ENCODE measurements at regions not wholly inside any gene's neighbourhood (a gene's known extent, or its start where the extent isn't known, plus 50 kb on each side); places are given as distances from the start of the nearest gene placed in this dataset.
A peak's percentile ranks its signal among the peaks of the same experiment; 100 is the strongest.

DNA sequence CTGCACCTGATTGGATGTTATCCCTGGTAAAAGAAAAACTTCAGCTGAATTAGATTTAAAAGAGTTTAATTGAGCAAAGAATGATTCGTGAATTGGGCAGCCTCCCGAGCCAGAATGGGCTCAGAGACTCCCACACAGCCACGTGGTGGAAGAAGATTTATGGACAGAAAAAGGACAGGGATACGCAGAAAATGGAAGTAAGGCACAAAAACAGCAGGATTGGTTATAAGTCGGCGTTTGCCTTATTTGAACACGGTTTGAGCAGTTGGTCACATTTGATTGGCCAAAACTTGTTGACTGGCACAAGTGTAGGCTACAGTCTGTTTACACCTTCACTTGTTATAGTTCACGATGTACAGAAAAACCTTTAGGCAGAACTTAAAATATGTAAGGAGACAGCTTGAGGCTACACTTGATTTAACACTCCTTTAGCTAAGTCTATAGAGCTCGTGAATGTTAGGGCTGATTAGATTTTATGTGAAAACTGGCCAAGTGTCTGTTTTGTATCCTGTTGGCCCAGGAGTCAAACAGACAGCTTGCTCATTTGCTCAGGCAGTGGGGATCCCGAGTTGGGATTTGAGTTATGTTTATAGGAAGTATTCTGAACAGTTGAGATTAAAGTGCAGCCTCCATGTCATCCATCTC lies 119.5 kb upstream of the SHISA6 start:
- TF ChIP-seq POLR2A (IDR thresholded peaks at IDR 0.05), result no peak
- TF ChIP-seq, protein P1, sequence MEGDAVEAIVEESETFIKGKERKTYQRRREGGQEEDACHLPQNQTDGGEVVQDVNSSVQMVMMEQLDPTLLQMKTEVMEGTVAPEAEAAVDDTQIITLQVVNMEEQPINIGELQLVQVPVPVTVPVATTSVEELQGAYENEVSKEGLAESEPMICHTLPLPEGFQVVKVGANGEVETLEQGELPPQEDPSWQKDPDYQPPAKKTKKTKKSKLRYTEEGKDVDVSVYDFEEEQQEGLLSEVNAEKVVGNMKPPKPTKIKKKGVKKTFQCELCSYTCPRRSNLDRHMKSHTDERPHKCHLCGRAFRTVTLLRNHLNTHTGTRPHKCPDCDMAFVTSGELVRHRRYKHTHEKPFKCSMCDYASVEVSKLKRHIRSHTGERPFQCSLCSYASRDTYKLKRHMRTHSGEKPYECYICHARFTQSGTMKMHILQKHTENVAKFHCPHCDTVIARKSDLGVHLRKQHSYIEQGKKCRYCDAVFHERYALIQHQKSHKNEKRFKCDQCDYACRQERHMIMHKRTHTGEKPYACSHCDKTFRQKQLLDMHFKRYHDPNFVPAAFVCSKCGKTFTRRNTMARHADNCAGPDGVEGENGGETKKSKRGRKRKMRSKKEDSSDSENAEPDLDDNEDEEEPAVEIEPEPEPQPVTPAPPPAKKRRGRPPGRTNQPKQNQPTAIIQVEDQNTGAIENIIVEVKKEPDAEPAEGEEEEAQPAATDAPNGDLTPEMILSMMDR (IDR thresholded peaks at IDR 0.05), result no peak
- WGBS, 2 donors, result 69 to 76% methylated on average over 10 of the region's 10 CpGs
- Histone ChIP-seq H3K4me1 (peaks cover 0 to 6% of the 10 kb centered on the region in 2 donors), H3K27ac (no peak overlapping the region), H3K4me3 (replicated peaks in 1 of 3) (no peak overlapping the region), H3K36me3 (no peaks in the 10 kb centered on the region), H3K9me3 (no peaks in the 10 kb centered on the region), H3K27me3 (no peaks in the 10 kb centered on the region)
- intact Hi-C loops (cut with DNase I), result no loop called here
- no peak for DNase-seq

GRCh38 chr17:11109106-11109505 lies 131.9 kb upstream of the SHISA6 start:
- H3K36me3 ChIP-seq, result no peaks in the 10 kb centered on the region
- H3K4me3 ChIP-seq (replicated peaks in 1 of 3), result no peak overlapping the region
- WGBS, 2 donors, result 33% methylated on average over 4 of the region's 4 CpGs
- TF ChIP-seq, protein P1 (IDR thresholded peaks at IDR 0.05), result no peak
- TF ChIP-seq POLR2A (IDR thresholded peaks at IDR 0.05), result no peak
- DNase-seq, result peak in 1 of 2 donors; percentile 1
- no peaks in the 10 kb centered on the region for H3K9me3 ChIP-seq
- H3K27me3 ChIP-seq, result no peaks in the 10 kb centered on the region
- no peak overlapping the region for H3K27ac ChIP-seq
- H3K4me1 ChIP-seq, result no peaks in the 10 kb centered on the region
- intact Hi-C loops (cut with DNase I), result no loop called here

DNA sequence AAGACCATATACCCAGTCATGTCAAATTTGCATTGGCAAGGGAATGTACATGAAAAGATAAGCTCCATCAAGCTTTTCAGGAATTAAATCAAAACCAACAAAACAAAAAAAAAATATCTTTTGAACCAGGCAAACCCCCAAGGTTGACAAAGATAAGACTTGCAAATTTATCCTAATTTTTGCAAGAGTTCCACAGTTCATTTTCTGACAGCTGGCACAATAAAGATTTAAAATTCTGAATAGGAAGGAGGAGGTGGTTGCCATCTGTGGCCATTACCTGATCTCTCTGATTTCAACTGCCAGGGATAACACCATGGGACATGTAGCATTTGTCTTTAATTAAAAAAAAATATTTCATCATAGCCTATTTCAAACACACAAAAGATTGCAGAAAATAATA lies 135.9 kb upstream of the SHISA6 start:
- intact Hi-C loops (cut with DNase I), result no loop called here
- TF ChIP-seq, protein P1 (IDR thresholded peaks at IDR 0.05), result no peak
- no peak for TF ChIP-seq POLR2A (IDR thresholded peaks at IDR 0.05)
- H3K9me3 ChIP-seq, result no peaks in the 10 kb centered on the region

GRCh38 chr17:11097121-11097520 lies 143.9 kb upstream of the SHISA6 start:
- TF ChIP-seq, protein P1 (IDR thresholded peaks at IDR 0.05), result no peak
- no peak for TF ChIP-seq POLR2A (IDR thresholded peaks at IDR 0.05)
- no peaks in the 10 kb centered on the region for H3K27me3 ChIP-seq
- 69 to 73% methylated on average over 3 of the region's 3 CpGs for WGBS, 2 donors
- H3K9me3 ChIP-seq, result no peaks in the 10 kb centered on the region
- no peak overlapping the region for H3K4me3 ChIP-seq (replicated peaks in 1 of 3)
- H3K27ac ChIP-seq, result no peak overlapping the region
- H3K4me1 ChIP-seq, result no peaks in the 10 kb centered on the region
- no peaks in the 10 kb centered on the region for H3K36me3 ChIP-seq
- DNase-seq, result no peak
- intact Hi-C loops (cut with DNase I), result no loop called here

More for the DNA sequence above, 135.9 kb upstream of the SHISA6 start:
- Histone ChIP-seq H3K36me3 (no peaks in the 10 kb centered on the region), H3K27me3 (no peaks in the 10 kb centered on the region), H3K4me1 (no peaks in the 10 kb centered on the region), H3K4me3 (replicated peaks in 1 of 3) (no peak overlapping the region), H3K27ac (no peak overlapping the region)
- DNase-seq, result no peak

DNA sequence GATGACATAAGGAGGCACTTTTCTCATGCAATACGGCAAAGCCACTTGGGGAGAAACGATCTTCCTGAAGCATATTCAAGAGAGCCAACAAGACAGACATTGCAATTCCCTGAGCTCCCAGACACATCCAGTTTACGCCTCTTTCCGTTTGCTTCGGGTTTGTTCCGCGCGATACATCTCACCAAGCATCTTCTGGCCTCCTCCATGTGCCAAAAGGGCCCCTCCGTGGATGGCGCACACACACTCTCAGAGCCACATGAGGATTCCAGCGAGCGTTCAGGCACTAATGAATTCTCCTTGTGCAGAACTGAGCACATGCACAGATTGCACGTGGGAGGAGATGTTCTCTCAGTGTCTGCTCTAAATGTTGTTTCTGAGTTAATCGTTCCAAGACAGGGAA lies 146.7 kb upstream of the SHISA6 start:
- no peak for DNase-seq
- intact Hi-C loops (cut with DNase I), result no loop called here
- no peak overlapping the region for H3K27ac ChIP-seq
- H3K27me3 ChIP-seq, result no peaks in the 10 kb centered on the region
- no peaks in the 10 kb centered on the region for H3K36me3 ChIP-seq
- no peak overlapping the region for H3K4me3 ChIP-seq (replicated peaks in 1 of 3)
- no peaks in the 10 kb centered on the region for H3K4me1 ChIP-seq
- WGBS, 2 donors, result 84 to 85% methylated on average over 14 of the region's 14 CpGs
- no peaks in the 10 kb centered on the region for H3K9me3 ChIP-seq
- TF ChIP-seq, protein P1 (IDR thresholded peaks at IDR 0.05), result no peak
- TF ChIP-seq POLR2A (IDR thresholded peaks at IDR 0.05), result no peak

Data from thyroid gland (tissue), 4 donors.